Hematopoietic multipotent progenitor cell treated with erythropoietin and hydrocortisone succinate and interleukin-3 and kit ligand, for 4 days (in vitro differentiated cells): ENCODE measurements at regions not wholly inside any gene's neighbourhood (a gene's known extent, or its start where the extent isn't known, plus 50 kb on each side); places are given as distances from the start of the nearest gene placed in this dataset.

Experiments
- DNase-seq: peaks from one replicate; pipeline ENCODE4 v3.0.0-alpha.2; 2015

DNA sequence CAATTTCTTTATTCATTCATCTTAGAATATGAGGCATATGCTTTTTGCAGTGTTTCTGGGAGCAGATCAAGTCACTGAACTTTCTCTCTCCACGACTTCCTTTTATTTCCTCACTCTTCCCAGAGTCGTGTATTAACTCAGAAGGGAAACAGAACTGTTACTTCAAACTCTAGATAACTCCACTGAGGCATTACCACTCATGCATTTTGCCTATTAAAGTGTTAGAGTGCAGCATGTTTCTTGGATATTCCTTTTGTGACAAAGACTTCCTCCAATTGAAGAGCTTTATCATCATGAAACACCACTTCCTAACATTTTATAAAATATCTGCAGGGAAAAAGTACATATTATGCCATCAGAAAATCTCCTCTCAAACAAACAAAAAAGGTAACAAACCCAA, 797.4 kb upstream of the COBL start:
- DNase-seq = no peak

DNA sequence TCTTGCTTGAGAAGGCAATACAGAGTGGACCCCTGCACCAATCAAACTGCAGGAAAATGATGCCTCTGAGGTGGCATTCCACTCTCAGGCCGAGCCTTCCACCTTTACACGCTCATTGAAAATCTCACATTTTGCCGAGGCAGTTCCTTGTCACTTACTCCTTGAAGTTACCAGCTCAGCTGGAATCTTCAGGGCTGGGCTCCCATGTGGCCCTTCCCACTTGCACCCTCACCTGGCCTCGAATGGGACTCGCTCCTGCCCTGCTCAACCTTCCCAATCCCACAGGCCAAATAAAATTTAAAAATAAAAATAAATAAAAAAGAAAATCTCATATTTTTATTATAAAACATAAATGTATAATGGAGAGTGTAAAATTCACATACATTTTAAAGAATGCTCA, 790.7 kb upstream of the COBL start:
- no peak for DNase-seq

GRCh38 chr7:52095861-52096260, 779.3 kb upstream of the COBL start:
- no peak for DNase-seq

- DNase-seq = no peak
These were observed 775.4 kb upstream of the COBL start for GRCh38 chr7:52091996-52092395.

GRCh38 chr7:52091101-52091500, 774.5 kb upstream of the COBL start:
- no peak for DNase-seq

DNA sequence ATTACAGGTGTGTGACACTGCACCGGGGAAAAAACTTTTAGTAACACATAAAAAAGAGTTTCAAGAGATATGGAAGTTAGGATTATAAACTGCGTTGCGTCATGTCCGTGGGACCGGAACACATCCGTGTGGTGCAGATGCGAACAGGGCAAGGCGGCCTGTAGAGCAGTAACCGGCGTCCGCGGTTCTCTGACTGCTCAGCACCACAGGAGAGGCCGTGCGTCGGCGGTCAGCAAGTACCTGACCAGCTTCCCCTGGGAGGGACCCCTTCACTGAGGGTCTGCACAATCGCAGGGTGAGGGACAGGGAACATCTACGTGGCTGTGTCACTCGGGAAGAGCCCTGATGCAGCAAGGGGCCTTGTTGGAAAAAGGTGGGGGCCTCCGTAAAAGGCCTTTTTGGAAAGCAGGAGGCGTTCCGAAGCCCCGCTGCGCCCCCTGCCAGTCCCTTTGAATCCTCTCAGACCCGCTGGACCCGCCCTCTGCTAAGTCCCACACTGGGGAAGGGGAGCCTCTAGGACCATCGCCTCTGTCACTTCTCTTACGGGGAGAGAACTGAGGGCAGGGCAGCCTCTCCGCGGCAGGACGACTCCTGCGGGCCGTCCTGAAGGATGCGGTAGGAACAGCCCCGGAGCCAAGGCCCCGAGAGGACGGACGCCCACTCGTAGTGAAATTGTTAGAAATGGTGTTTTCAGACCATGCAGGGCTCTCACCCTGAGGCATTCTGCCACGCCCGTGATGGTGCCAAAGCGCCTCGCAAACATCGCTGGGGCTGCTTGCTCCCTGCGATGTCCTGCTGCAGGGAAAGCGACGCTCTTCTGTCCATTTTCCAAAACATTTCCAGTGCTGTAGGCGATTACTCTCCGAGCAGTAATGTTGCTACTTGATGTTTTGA, 771.6 kb upstream of the COBL start:
- DNase-seq = no peak

DNA sequence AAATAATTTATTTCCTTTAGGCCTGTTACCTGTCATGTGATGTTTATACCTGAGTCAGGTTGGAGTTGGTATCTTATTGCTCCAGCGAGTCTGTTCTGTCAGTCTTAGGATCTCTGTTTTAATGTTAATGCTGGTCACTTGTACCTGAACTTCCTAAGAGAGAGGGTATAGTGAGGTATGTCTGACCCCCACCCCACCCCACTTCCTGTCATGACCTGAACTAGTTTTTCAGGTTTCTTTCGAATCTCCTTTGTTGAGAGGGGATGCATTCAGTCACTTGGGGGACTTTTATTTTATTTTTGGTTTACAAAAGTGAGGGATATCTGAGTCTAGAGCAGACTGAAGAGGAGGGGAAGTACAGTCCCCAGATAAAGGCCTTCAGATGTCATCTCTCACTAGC, 769.0 kb upstream of the COBL start:
- no peak for DNase-seq

- no peak for DNase-seq
These were observed 763.9 kb upstream of the COBL start for GRCh38 chr7:52080493-52080892.

DNA sequence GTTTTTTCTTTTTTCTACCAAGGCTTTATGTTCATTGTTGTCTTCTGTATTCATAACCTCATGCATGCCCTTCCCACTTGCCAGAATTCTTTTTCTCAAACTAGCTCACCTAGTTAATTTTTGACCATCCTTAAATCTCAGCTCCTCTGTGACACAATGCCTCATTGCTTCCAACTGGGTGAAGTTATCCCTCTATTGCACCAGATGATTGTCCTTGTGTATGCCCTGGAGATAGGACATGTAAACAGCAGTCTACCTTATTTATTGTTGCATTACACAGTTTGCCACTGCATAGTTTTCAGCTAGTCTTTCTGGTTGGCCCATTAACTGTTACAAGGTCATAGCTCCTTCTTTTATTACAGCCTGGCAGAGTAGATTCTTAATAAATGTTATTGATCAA, 763.1 kb upstream of the COBL start:
- DNase-seq = no peak

DNA sequence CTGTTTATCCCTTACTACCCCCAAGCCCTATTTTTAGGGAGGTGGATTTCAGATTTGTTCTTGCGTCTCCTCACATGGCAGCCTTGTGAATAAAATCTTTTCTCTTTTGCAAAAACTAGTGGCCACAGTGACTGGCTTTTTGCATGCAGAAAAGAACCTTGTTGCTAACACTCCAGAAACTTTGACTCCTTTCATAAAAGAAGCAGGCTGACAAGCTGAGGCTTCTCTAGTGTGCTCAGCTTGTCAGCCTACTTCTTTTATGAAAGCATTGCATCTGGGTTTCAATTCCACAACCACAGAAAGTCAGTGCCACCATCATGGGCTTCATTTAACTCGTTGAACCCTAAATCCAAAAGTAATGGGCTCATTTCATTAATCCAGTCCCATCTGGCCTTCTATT, 761.0 kb upstream of the COBL start:
- DNase-seq = no peak

GRCh38 chr7:52074912-52075311, 758.3 kb upstream of the COBL start:
- DNase-seq = no peak

- DNase-seq = no peak
These were observed 757.5 kb upstream of the COBL start for GRCh38 chr7:52074071-52074470.

- DNase-seq = no peak
These were observed 755.1 kb upstream of the COBL start for GRCh38 chr7:52071744-52072143.

- DNase-seq = no peak
These were observed 747.9 kb upstream of the COBL start for GRCh38 chr7:52064493-52064892.

DNA sequence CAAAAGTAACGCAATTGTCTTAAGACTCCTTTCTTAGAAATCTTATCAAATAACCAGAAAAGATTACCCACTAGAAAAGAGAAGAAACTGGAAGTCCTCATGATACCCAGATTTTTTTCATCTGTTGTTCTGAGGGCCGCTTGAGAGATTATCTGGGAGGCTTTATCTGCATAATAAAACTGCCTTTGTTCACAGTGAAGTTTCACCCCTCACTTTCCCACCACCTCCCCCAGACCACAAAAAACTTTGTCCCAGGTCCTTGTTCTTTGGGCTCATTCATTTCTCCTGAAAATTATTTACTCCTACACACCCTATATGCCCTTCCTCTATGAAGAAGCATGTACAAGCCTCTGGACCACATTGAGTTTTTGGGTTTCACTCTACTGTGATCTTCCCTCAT, 745.1 kb upstream of the COBL start:
- no peak for DNase-seq

- no peak for DNase-seq
These were observed 736.9 kb upstream of the COBL start for GRCh38 chr7:52053525-52053924.

- DNase-seq = no peak
These were observed 714.1 kb upstream of the COBL start for GRCh38 chr7:52030722-52031121.

DNA sequence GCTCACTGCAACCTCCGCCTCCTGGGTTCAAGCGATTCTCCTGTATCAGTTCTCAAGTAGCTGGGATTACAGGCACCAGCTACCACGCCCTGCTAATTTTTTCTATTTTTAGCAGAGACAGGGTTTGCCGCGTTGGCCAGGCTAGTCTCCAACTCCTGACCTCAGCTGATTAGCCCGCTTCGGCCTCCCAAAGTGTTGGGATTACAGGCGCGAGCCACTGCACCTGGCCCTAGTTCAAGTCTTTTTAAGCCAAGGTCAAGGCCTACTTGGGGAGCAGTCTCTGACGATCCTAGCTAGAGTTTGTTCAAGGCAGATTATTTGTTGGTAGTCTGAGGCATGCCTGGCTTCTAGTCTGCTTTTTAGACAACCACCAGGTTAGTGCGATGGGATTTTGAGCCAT, 709.5 kb upstream of the COBL start:
- no peak for DNase-seq

DNA sequence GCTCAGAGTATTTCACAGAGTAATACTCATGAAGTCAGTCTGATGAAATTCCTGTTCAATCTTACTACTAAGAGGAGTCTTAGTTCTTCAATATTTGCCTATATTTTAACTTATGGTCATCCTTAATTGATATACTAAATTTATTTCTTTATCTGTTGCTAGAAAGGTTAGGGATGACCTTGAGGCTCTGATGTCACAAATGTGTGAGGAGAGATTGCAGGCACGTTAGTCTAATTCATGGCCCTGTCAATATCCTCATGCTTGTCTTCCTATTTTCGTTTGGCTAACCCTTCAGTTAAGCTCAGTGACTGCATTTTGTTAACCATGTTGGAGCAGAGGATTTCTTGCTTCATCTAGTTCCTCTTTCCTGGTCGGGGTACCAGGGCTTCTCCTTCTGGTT, 704.7 kb upstream of the COBL start:
- no peak for DNase-seq

DNA sequence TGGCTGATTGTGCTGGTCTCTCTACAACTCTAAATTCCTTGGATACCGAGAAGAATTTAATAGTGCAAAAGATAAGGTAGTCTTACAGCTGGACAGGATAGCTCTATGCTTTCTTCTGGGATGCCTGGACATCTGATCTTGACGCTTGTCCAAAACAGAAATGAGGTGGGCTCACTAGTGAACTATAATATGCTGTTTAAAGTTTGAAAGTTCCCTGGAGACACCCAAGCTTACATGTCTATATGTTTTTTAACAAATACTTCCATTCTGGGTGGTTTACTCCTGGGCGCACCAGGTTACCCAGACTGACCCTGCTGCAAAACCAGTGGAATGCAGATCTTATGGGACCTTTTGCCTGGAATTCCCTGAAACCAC, 702.1 kb upstream of the COBL start:
- DNase-seq = no peak

- DNase-seq = peak; percentile 52
These were observed 701.4 kb upstream of the COBL start for GRCh38 chr7:52017802-52018679.

GRCh38 chr7:52009181-52009580, 692.6 kb upstream of the COBL start:
- no peak for DNase-seq

GRCh38 chr7:52006674-52007073, 690.1 kb upstream of the COBL start:
- no peak for DNase-seq

DNA sequence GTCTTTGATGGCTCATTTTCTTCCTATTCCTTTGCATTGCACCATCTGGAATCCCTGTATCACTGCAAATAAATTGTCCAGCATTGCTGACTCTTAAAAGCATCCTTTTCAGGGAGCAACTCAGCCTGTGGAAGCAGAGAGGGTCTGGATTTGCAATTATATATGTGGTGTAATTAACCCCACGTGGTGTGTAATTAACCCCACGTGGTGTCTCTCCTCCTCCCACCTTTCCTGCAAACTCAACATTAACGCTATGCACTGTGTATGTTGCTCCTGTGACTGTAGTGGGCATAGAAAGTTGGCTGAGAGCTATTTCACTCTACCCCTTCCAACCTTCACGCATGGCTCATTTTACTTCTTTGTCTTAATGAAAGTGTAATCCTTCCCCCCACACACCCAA, 689.0 kb upstream of the COBL start:
- DNase-seq = no peak
